ENCODE measurements at regions not wholly inside any gene's neighbourhood (a gene's known extent, or its start where the extent isn't known, plus 50 kb on each side); places are given as distances from the start of the nearest gene placed in this dataset.

- no peak overlapping the region for H3K4me3 Mint-ChIP-seq (ENCODE audit: unreplicated experiment)
- intact Hi-C loops (cut with micrococcal nuclease; ENCODE audit: unreplicated experiment), result no loop called here
- Histone ChIP-seq H3K4me1 (no peaks in the 10 kb centered on the region), H3K4me3 (ENCODE audit: low read depth, low read length) (no peak overlapping the region), H3K36me3 (ENCODE audit: control insufficient read depth, insufficient read depth, low read length) (no peaks in the 10 kb centered on the region), H3K9me3 (no peaks in the 10 kb centered on the region), H3K27me3 (replicated peaks; ENCODE audit: control insufficient read depth, insufficient read depth, low read length) (no peaks in the 10 kb centered on the region)
- CTCF ChIA-PET, result no interaction called here
- no TSS peak for BruUV-seq (replicated peaks)
- H3K27me3 Mint-ChIP-seq (ENCODE audit: insufficient read depth, unreplicated experiment), result peaks cover 3% of the 10 kb centered on the region
- no peaks in the 10 kb centered on the region for H3K9me3 Mint-ChIP-seq (ENCODE audit: unreplicated experiment)
- no peaks in the 10 kb centered on the region for H3K4me1 Mint-ChIP-seq (ENCODE audit: low read depth, unreplicated experiment)
- no peak overlapping the region for H3K27ac Mint-ChIP-seq (ENCODE audit: unreplicated experiment)
- no peak for TF ChIP-seq CTCF (IDR thresholded peaks at IDR 0.05; ENCODE audit: insufficient read depth in 1 of 2, low read depth in 1 of 2, low read length in 1 of 2, severe bottlenecking in 1 of 2, unreplicated experiment in 1 of 2)
- H3K36me3 Mint-ChIP-seq (ENCODE audit: insufficient read depth, unreplicated experiment), result no peaks in the 10 kb centered on the region
- POLR2A ChIA-PET, result no interaction called here
- no peak for DNase-seq
Observed at GRCh38 chr21:27743971-27744564, 777.2 kb upstream of the ADAMTS5 start.

DNA sequence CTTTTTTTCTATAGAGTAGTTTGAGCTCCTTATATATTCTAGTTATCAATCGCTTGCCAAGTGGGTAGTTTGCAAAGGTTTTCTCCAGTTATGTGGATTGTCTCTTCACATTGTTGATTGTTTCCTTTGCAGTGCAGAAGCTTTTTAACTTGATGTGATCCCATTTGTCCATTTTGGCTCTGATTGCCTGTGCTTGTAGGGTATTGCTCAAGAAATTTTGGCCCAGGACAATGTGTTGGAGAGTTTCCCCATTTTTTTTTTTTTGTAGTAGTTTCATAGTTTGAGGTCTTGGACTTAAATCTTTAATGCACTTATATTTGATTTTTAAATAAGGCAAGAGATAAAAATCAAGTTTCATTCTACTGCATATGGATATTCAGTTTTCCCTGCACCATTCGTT is 774.8 kb upstream of the ADAMTS5 start:
- TF ChIP-seq CTCF (IDR thresholded peaks at IDR 0.05; ENCODE audit: insufficient read depth in 1 of 2, low read depth in 1 of 2, low read length in 1 of 2, severe bottlenecking in 1 of 2, unreplicated experiment in 1 of 2), result no peak
- no peaks in the 10 kb centered on the region for H3K9me3 ChIP-seq
- no TSS peak for BruUV-seq (replicated peaks)
- POLR2A ChIA-PET, result no interaction called here
- no peaks in the 10 kb centered on the region for H3K9me3 Mint-ChIP-seq (ENCODE audit: unreplicated experiment)
- no peaks in the 10 kb centered on the region for H3K36me3 Mint-ChIP-seq (ENCODE audit: insufficient read depth, unreplicated experiment)
- H3K4me3 Mint-ChIP-seq (ENCODE audit: unreplicated experiment), result no peak overlapping the region
- H3K27ac Mint-ChIP-seq (ENCODE audit: unreplicated experiment), result no peak overlapping the region
- no peaks in the 10 kb centered on the region for H3K4me1 Mint-ChIP-seq (ENCODE audit: low read depth, unreplicated experiment)
- H3K4me1 ChIP-seq, result no peaks in the 10 kb centered on the region
- CTCF ChIA-PET, result no interaction called here
- H3K4me3 ChIP-seq (ENCODE audit: low read depth, low read length), result no peak overlapping the region
- intact Hi-C loops (cut with micrococcal nuclease; ENCODE audit: unreplicated experiment), result no loop called here
- DNase-seq, result no peak
- peaks cover 3% of the 10 kb centered on the region for H3K27me3 Mint-ChIP-seq (ENCODE audit: insufficient read depth, unreplicated experiment)
- H3K27me3 ChIP-seq (replicated peaks; ENCODE audit: control insufficient read depth, insufficient read depth, low read length), result no peaks in the 10 kb centered on the region
- H3K36me3 ChIP-seq (ENCODE audit: control insufficient read depth, insufficient read depth, low read length), result no peaks in the 10 kb centered on the region

- H3K4me1 Mint-ChIP-seq (ENCODE audit: low read depth, unreplicated experiment), result no peaks in the 10 kb centered on the region
- intact Hi-C loops (cut with micrococcal nuclease; ENCODE audit: unreplicated experiment), result no loop called here
- Histone ChIP-seq H3K4me3 (ENCODE audit: low read depth, low read length) (no peak overlapping the region), H3K9me3 (no peaks in the 10 kb centered on the region), H3K4me1 (no peaks in the 10 kb centered on the region), H3K27me3 (replicated peaks; ENCODE audit: control insufficient read depth, insufficient read depth, low read length) (no peaks in the 10 kb centered on the region), H3K36me3 (ENCODE audit: control insufficient read depth, insufficient read depth, low read length) (no peaks in the 10 kb centered on the region)
- TF ChIP-seq CTCF (IDR thresholded peaks at IDR 0.05; ENCODE audit: insufficient read depth in 1 of 2, low read depth in 1 of 2, low read length in 1 of 2, severe bottlenecking in 1 of 2, unreplicated experiment in 1 of 2), result no peak
- POLR2A ChIA-PET, result no interaction called here
- CTCF ChIA-PET, result no interaction called here
- DNase-seq, result no peak
- no peaks in the 10 kb centered on the region for H3K9me3 Mint-ChIP-seq (ENCODE audit: unreplicated experiment)
- no TSS peak for BruUV-seq (replicated peaks)
- no peak overlapping the region for H3K4me3 Mint-ChIP-seq (ENCODE audit: unreplicated experiment)
- H3K27ac Mint-ChIP-seq (ENCODE audit: unreplicated experiment), result no peak overlapping the region
- H3K27me3 Mint-ChIP-seq (ENCODE audit: insufficient read depth, unreplicated experiment), result peaks cover 3% of the 10 kb centered on the region
- no peaks in the 10 kb centered on the region for H3K36me3 Mint-ChIP-seq (ENCODE audit: insufficient read depth, unreplicated experiment)
Observed at GRCh38 chr21:27740084-27740483, 773.2 kb upstream of the ADAMTS5 start.

Measured in Caco-2 (cell line).